ENCODE measurements at regions not wholly inside any gene's neighbourhood (a gene's known extent, or its start where the extent isn't known, plus 50 kb on each side); places are given as distances from the start of the nearest gene placed in this dataset.
A peak's percentile ranks its signal among the peaks of the same experiment; 100 is the strongest.
"Not testable (repeated sequence)": the region's sequence is repeated elsewhere in the genome, so short reads cannot be mapped to it uniquely, and the experiment has no call there.

DNA sequence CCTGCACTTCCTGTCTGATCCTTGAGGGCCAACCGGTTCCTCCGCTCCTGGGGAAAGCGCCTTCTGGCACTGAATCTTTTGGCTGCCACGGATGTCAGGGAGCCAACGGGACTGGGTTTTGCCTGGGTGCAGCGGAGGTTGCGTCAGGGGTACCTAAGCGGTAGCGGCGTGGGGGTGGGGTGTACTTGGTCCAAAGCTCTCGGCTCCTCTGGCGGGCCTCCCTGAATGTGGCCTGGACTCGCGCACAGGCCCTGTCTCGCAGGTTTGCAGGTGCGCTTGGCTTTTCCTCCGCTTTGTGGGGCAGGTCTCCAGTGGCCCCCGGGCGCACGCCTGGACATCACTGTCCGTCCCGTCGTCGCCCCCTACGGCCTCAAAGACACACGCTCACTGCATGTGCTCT lies 1410.1 kb upstream of the PCDH10 start:
- DNase-seq, result not testable (repeated sequence)

DNA sequence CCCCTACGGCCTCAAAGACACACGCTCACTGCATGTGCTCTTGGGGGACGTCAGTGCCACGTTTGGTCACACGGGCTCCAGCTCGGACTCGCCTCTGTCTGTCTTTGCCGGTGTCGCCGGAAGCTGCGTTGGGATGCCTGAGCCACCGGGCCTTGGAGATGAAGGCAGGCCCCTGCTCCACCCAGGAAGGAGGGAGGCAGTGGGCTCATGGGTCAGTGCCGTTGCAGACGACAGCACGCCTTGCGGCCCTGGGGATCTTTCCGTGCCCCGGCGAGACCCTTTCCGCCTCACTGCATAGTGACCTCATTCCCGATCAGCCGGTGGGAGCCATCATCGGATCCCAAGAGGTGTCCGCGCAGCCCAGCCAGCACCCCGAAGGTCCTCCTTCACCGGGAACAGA lies 1407.3 kb upstream of the PCDH10 start:
- DNase-seq, result not testable (repeated sequence)

DNA sequence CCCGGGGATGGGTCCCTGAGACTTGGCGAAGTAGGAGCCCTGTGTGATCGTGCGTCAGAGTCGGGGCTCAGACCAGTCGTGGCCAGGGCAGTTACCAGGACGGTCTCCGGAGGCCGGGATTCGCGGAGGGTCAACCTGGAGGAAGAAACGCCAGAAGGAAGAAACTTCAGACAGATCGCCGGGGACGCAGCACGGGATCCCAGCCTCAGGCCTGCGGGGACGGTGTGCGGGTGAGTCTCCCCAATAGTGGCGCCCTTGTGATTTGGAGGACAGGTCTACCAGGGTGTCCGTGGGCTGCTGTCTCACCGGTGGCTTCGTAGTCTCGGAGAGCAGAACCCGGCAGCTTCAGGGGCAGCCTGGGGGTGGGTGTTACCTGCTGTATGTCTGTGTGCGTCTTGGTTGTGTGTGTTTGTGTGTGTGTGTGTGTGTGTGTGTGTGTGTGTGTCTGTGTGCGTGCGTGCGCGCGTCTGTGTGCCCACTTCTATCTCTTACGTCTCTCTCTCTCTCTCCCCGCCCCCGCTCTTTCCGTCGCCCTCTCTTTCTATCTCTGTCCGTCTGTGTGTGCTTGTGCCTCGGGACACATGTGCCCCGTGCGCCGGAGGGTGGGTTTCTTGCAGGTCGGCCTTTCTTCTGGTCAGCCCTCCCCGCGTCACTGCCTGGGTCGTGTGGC lies 1406.4 kb upstream of the PCDH10 start:
- peak in 2 of 56 donors; percentile 8 to 37 for DNase-seq

GRCh38 chr4:131743348-131743747 lies 1405.7 kb upstream of the PCDH10 start:
- DNase-seq, result not testable (repeated sequence)

DNA sequence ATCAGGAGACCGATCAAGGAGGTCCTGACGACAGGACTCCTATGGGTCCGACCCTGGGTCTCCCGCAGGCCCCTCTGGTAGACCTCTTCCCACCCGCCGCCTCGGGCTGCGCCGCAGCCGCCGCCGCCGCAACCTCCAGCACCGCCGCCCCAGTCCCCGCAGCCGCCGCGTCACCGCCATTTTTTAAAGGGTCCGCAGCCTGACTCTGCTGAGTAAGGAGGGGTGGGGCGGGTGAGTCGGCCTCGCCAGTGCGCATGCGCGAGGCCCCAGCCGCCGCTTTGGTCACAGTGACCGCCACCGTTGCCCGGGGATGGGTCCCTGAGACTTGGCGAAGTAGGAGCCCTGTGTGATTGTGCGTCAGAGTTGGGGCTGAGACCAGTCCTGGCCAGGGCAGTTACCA lies 1401.9 kb upstream of the PCDH10 start:
- not testable (repeated sequence) for DNase-seq

- not testable (repeated sequence) for DNase-seq
These were observed 1399.9 kb upstream of the PCDH10 start for GRCh38 chr4:131749224-131749623.

GRCh38 chr4:131750006-131750405 lies 1399.1 kb upstream of the PCDH10 start:
- peak in 11 of 56 donors; percentile 1 to 39 (median 23) for DNase-seq

DNA sequence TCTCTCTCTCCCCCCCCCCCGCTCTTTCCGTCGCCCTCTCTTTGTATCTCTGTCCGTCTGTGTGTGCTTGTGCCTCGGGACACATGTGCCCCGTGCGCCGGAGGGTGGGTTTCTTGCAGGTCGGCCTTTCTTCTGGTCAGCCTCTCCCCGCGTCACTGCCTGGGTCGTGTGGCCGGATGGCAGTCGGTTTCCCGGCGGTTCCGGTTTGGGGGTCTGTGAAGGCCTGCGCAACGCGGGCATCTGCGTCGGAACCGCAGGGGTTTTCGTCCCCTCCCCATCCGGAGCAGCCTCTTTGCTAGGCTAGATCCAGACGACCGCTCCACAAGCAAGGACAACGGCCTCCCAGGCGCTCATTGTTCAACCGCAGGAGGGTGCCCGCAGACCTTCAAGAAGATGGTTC lies 1398.6 kb upstream of the PCDH10 start:
- DNase-seq, result not testable (repeated sequence)

- not testable (repeated sequence) for DNase-seq
These were observed 1386.9 kb upstream of the PCDH10 start for GRCh38 chr4:131762234-131762633.

DNA sequence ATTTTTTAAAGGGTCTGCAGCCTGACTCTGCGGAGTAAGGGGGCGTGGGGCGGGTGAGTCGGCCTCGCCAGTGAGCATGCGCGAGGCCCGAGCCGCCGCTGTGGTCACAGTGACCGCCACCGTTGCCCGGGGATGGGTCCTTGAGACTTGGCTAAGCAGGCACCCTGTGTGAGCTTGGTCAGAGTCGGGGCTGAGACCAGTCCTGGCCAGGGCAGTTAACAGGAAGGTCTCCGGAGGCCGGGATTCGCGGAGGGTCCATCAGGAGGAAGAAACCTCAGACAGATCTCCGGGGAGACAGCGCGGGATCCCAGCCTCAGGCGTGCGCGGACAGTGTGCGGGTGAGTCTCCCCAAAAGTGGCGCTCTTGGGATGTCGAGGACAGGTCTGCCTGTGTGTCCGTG lies 1384.4 kb upstream of the PCDH10 start:
- DNase-seq, result peak in 3 of 56 donors; percentile 1

DNA sequence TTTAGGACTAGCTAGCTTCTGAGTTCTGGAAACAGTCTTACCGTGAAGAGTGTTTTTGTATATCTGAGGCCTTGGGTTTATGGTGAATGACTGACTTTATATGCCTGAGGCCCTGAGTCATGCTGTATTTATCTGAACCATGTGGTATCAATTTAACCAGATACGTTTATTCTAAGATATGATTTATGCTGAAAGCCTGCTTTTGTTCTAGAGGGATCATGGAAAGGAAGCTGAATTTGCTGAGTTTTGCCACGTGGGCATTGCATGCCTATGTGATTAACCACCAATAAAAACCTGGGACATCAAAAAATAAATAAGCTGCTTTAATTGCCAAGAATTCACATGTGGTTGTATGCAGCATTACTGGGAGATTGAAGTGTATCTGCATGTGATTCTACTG lies 1374.7 kb upstream of the PCDH10 start:
- DNase-seq, result not testable (repeated sequence)

- DNase-seq, result not testable (repeated sequence)
These were observed 1338.5 kb upstream of the PCDH10 start for GRCh38 chr4:131810565-131810964.

All from amygdala (tissue), 56 donors.